GM19463 (cell line): ENCODE measurements at regions not wholly inside any gene's neighbourhood (a gene's known extent, or its start where the extent isn't known, plus 50 kb on each side); places are given as distances from the start of the nearest gene placed in this dataset.

Source experiments
- ATAC-seq: cut with Tn5 transposase; IDR thresholded peaks from one replicate; pipeline ENCODE4 v1.9.1; 2021; ENCODE audit warnings: mild to moderate bottlenecking, moderate library complexity; ENCODE audit not compliant: unreplicated experiment

DNA sequence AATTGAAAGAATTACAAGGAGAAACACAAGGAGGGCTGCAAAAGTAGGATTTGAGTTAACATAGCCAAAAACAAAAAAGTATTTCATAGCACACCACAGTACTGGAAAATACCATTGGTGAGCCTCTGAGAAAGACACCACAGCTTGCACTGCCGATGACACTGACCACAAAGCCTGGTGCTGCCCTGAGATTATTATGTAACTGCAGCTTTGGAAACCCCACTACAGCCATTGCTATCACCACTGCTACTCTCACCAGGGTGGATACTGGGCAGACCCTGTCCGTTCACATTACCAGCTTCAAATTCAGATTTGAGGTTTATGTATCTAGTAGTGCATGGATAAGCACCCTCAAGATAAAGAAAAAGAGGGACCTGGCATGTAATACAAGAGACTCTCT is 1246.7 kb upstream of the SORCS1 start:
- no peak for ATAC-seq

DNA sequence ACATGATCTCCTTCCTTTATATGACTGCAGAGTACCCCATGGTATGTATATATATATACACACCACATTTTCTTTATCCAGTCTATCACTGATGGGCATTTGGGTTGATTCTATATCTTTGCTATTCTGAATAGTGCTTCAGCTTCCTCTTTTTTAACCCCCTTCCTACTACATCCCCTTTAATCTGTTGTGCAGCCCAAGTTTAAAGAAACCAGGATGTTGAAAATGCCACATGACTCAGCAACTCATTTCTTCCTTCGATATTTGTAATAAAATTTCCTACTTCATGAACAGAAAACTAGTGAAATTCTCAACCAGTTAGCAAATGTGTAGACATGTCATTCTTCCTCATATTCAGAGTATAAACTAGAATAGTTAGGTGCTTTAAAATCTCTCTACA is 1245.7 kb upstream of the SORCS1 start:
- ATAC-seq = no peak

DNA sequence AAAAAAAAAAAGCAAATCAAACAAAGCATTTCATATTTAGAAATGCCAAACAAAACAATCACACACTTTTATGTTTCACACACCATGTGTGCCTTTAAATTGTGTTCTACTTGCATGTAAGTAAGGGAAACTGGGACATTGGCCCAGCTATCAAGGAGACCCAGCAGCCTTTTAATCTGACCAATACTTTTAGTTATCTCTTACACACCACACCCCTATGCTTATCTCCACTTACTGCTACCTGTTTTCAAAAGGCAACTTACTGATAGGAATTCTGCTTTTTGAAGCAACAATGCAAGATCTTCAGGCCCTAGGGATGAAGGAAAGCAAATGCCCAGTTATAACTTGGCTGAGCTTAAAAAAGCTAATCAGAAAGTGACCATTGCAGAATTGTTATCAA is 1244.8 kb upstream of the SORCS1 start:
- ATAC-seq = no peak

GRCh38 chr10:108404155-108404554 is 1239.6 kb upstream of the SORCS1 start:
- no peak for ATAC-seq

GRCh38 chr10:108399465-108399864 is 1235.0 kb upstream of the SORCS1 start:
- ATAC-seq = no peak

DNA sequence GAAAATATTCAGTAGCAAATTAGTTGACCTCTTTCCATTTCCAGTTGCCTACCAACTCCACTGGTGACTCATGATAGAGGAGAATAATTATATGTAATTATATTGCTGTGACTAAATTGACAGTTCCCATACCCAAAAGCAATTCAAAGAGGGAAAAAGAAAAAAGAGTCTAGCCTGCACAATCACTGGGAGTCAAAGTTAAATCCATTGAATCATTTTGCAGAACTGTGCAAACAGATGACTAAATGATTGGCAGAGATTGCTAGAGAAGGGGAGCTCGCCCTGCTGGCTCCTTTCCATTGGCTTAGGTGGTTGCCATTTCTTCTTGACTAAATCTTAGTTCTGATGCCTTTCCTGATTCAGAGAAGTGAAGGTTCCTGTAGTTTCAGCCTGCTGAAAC is 1228.6 kb upstream of the SORCS1 start:
- ATAC-seq = no peak

- no peak for ATAC-seq
These were observed 1227.8 kb upstream of the SORCS1 start for GRCh38 chr10:108392286-108392685.

DNA sequence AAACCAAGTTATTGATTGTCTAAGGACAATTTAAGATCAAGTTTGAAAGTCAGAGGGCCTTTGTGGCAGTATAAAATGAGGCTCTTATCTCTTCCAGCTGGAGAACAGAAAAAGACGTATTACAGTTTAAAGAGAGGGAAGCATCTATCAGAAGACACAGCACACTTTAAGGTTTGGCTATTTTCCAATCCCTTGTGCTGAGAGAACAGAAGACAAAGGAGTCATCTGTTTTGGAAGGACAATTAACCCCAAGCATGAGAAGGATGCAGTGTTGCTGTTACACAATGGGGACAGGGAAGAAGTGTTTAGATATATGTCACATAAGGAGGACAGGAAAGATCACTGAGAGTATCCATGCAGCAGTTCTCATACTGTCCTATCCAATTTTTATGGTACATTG is 1224.2 kb upstream of the SORCS1 start:
- ATAC-seq = no peak

GRCh38 chr10:108385963-108386362 is 1221.5 kb upstream of the SORCS1 start:
- peak; percentile 66 for ATAC-seq

DNA sequence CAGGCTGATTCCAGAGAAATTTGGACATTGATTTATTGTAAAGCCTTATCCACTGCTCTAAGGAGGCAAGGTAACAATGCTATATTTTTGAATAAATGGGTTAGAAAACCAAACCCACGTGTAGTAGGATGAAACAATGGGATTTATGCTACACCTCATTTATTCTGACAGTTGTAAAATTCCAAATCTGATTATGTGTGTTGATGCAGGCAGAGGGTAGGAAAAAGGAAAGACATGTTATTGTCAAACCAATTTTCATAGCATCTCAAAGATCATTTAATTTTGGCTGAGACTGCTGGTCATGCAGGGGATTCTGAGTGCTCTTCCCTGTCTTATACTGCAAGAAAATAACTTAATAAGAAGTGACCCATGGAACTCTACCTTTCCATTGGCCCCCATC is 1219.9 kb upstream of the SORCS1 start:
- ATAC-seq = no peak

DNA sequence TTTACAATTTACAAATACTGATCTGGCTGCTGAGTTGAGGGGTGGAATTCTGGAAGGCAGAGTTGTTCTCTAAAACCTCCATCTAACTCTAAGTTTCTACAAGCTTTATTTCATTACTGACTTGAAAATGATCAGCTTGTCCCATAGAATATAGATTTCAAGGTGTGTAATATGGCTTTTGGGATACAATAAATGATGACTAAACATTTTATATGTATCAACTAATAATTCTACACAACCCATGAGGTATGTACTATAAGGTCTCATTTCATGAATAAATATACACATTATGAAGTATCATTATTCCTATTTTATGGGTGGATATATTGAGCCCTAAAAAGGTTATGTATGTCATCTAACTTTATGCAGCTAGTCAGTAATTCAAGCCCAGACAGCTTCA is 1214.3 kb upstream of the SORCS1 start:
- ATAC-seq = no peak

GRCh38 chr10:108375691-108376090 is 1211.2 kb upstream of the SORCS1 start:
- no peak for ATAC-seq

GRCh38 chr10:108374991-108375390 is 1210.5 kb upstream of the SORCS1 start:
- ATAC-seq = no peak

DNA sequence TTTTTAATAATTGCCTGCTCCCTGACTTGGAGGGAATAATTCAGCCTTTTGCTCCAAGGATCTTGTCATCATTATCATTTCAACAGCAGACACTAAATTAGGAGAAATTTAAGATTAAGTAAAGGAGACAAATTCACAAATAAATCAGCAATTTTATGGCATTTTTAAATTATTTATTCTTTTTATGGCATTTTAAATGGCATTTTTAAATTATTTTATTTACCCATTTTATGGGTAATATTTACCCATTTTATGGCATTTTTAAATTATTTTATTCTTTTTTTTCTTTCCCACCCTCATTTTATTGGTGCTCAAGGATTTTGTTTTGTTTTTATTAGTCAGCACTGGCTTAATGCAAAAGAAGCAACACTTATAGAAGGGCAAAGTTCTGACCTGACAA is 1201.0 kb upstream of the SORCS1 start:
- ATAC-seq = no peak

DNA sequence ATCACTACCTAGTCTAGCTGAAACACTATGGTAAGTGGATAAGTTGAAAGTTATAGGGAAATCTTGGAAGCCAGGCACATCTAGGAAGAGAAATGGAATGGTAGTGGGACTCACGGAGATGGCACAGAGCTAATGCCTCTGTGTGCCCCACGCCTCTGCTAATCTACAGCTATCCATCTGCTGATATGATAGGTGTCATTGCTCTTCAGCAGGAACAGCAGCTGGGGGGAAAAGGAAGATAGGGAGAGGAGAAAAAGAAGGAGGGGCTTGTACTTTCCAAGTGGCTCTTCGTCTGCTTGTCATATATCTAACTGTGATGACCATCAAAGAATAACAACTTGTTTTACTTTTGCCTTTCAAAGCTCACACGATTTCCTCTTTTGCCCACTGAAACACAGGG is 1199.1 kb upstream of the SORCS1 start:
- no peak for ATAC-seq

GRCh38 chr10:108362961-108363360 is 1198.5 kb upstream of the SORCS1 start:
- no peak for ATAC-seq

- no peak for ATAC-seq
These were observed 1197.8 kb upstream of the SORCS1 start for GRCh38 chr10:108362296-108362695.

DNA sequence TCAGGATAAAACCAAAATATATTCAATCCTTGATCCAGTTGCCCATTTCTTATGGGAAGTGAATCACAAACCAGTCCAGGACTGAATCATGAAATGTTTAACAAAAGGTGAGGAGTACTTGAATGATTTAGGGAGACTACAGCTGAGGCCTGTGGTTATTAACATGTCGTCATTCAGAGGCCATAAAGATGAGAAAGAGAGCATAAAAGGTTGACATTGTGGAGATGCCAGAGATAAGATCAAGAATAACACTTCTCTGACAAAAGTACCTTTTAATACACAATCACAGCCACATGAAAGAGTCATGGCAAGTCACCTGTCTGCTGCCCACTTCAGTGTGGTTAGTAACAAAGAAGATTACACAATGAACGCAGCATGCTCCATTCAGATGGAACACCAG is 1195.7 kb upstream of the SORCS1 start:
- no peak for ATAC-seq

DNA sequence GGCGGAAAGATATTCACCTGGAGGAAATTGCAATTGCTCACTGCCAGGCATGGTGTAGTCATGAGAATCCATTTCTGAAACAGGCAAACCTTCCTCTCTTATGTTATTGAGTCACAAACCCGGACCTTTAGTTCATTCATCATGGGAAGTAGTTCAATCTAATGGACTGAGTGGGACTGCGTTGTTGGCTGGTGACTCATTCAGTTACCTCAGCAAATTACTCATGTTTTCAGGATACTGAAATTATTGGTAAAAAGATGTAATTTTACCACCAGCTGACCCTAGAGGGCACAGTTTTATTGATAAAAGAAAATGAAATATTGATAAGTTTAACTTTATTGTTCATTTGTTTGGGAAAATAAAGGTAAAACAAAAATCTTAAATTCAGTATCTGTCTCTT is 1194.4 kb upstream of the SORCS1 start:
- ATAC-seq = peak; percentile 86

DNA sequence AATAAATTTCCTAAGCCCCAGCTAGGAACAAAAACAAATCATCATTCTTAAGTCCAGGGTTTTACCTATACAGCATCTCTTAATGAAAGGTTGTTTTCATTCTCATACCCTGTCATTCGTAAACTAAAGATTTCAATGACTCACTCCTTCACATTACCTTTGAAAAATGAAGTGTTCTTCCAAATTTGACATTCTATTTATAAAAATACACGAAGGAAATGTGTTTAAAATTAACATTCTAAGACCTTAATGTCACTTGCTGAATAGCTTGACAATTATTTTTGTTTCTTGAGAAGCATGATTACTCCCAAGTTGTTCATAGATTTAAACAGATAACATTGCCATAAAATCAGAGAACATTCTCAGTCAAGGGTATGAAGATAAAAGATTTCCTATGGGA is 1188.3 kb upstream of the SORCS1 start:
- ATAC-seq = no peak

DNA sequence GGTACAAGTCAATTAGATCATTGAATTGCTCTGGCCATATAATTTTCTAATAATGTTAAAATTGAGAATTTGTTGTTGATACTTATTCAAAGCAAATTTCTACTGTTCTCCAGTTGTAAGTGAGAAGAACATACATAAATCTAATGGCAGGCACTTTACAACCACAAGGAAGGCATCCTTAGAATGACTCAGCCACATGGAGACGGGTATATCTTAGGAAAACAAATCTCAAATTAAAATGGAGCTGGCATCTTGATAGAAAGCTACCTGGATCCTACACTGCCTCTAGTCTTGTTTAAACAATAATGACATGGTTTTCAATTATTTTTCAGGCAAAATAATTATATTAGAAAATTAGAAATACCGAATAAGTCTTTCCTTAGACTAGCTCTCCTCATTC is 1183.7 kb upstream of the SORCS1 start:
- no peak for ATAC-seq

DNA sequence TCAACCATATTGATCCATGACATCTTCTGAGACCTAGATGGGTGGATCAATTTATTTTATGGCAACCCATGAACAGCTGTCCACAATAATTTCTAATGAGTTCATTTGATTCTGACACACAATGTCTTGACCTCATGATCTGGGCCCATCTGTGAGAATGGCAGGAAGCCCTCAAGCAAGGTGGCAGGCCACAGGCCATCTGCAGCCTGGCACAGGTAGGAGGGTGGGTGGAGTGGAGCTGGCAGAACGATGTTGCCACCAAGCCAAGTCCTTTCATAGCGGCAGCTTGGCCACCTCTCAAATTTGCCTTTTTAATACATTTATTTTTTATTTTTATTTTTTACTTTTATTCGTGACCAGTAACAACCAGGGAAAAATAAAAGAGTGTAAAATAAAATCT is 1181.6 kb upstream of the SORCS1 start:
- no peak for ATAC-seq

DNA sequence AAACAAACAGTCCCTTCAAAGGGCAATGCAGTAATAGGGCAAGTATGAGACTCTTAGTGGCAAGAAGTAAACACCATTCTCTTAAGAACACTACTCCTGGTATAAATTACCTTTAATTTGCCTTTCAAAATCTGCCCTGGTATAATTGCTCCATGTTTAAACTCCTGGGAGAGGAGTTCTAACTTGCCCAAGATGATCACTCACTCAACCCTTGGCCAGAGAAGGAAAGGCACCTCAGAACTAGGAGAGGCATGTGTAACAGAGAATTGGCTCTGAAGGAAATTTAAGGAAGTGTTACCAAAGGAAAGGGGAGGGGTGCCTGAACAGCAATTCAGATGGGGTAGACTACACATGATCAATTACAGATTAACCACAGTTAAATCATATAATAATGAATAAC is 1173.6 kb upstream of the SORCS1 start:
- no peak for ATAC-seq

- ATAC-seq = no peak
These were observed 1172.3 kb upstream of the SORCS1 start for GRCh38 chr10:108336836-108337235.
